ENCODE measurements at regions not wholly inside any gene's neighbourhood (a gene's known extent, or its start where the extent isn't known, plus 50 kb on each side); places are given as distances from the start of the nearest gene placed in this dataset.
A peak's percentile ranks its signal among the peaks of the same experiment; 100 is the strongest.

DNA sequence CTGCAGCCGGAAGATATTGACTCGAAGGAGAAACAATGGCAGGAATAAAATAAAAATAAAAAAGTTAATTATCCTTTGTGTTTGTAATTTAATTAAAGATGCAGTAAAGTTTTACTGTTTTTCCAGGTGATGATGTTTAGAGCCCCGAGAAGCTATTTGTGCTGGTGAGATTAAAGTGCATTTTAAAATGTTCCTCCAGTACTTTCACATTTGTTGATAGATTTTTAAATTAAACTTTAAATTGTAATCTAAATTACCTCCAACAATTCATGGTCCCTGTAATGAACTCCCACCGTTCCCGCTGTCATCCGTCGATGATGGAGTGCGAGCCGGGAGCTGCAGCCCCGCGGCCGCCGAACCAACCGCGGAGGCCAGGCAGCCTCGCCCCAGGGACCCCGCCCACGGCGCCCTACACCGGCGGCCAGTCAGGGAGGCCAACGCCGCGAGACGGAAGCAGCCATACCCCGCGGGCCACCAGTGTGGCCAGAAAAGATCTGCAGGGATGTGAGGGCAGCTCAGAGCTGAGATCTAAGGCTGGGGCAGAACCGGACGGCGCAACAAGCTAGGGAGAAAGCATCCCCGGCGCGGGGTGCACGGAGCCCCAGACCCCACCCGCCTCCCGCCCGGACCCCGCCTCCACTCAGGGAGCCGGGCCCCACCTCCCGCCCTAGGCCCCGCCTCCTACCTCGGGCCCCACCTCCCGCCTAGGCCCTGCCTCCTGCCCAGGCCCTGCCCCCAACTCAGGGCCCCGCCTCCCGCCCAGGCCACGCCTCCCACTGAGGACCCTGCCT, 104.0 kb downstream of the FAM53A start:
- DNase-seq (ENCODE audit: low spot score) (peak; percentile 73), ATAC-seq (ENCODE audit: low FRiP score) (peak; percentile 89)
- TF ChIP-seq, protein P1, sequence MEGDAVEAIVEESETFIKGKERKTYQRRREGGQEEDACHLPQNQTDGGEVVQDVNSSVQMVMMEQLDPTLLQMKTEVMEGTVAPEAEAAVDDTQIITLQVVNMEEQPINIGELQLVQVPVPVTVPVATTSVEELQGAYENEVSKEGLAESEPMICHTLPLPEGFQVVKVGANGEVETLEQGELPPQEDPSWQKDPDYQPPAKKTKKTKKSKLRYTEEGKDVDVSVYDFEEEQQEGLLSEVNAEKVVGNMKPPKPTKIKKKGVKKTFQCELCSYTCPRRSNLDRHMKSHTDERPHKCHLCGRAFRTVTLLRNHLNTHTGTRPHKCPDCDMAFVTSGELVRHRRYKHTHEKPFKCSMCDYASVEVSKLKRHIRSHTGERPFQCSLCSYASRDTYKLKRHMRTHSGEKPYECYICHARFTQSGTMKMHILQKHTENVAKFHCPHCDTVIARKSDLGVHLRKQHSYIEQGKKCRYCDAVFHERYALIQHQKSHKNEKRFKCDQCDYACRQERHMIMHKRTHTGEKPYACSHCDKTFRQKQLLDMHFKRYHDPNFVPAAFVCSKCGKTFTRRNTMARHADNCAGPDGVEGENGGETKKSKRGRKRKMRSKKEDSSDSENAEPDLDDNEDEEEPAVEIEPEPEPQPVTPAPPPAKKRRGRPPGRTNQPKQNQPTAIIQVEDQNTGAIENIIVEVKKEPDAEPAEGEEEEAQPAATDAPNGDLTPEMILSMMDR (IDR thresholded peaks at IDR 0.05) = no peak

DNA sequence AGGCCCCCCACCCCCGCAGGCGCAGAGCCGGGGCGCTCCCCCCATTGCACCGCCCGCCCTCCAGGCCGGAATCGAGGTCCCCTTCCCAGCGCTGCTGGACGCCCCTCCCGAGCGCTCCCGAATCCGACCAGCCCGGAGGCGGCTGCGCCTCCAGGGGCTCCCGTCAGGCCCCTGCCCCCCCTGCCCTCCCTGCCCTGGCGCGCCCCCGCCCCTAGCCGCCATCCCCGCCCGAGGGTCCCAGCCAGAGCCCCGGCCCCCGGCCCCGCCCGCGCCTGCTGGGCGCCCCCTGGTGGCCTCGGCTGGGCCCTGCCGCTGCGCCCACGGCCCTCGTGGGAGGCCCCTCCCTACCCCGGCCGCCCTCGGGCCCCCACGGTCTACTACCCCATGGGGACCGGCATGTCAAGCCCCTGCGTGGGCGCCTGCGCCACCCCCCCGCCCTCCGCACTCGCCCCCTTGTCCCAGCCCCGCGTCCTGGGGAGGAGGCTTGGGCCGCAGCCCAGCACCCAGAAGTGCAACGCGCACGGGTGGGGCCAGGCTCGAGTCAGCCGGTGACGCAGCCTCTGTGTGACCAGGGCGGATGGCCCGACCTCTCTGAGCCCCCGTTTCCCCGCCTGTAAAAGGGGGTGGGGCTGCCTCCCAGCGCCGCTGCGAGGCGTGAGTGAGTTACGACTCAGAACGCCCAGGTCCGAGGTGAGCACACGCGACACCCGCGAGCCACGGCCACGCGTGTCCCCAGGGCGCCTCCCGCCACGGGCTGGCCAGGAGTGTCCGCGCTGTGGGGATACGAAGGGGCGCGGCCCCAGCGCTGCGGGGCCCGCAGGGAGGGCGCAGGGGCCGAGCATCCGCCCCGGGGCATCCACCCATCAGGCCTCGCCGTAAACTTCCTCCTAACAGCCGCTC, 104.9 kb downstream of the FAM53A start:
- TF ChIP-seq, protein P1 (IDR thresholded peaks at IDR 0.05) = no peak
- peak; percentile 70 for ATAC-seq (ENCODE audit: low FRiP score)
- DNase-seq (ENCODE audit: low spot score) = peak; percentile 42

DNA sequence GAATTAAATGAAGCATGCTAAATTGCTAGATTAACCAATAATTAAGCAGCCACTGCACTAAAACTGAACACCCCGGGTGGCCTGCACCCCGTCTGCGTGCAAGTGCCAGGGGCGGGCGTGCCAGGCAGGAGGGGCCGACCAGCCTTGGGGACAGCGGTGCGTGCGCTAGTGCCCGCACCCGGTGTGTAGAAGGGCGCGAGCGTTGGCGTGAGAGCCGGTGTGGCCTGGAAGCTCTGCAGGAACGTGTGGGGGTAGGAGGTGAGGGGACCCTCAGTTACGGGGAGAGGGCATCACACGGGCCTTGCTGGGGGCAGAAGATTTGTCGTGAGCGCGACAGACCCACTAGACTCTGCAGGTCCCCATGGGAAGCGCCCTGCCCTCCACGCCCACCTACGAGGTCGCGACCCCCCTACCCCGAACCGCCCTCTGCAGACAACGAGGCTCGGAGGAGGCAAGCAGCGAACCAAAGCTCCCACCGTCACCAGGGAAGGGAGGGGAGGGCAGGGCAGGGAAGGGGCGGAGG, 105.8 kb downstream of the FAM53A start:
- DNase-seq (ENCODE audit: low spot score) (no peak), ATAC-seq (ENCODE audit: low FRiP score) (no peak)
- TF ChIP-seq, protein P1 (IDR thresholded peaks at IDR 0.05) = no peak

DNA sequence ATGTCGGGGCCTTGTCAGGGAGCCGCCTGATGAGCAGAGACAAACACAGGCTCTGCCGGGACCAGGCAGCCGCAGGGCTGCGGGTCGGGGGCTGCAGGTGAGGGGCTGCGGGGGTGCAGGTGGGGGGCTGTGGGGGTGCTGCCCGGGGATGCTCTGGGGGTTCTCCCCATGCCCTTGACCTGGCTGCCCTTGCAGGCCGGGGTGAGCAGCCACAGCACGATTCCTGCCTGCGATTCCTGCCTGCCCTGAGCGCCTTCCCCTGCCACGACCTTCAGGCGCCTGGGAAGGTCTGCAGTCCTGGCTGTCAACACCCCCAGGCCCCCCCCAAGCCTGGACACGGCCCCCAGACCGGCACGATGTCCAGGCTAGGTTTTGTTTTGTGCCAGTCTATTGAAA, 106.3 kb downstream of the FAM53A start:
- TF ChIP-seq, protein P1 (IDR thresholded peaks at IDR 0.05) = no peak
- DNase-seq (ENCODE audit: low spot score) (no peak), ATAC-seq (ENCODE audit: low FRiP score) (no peak)

DNA sequence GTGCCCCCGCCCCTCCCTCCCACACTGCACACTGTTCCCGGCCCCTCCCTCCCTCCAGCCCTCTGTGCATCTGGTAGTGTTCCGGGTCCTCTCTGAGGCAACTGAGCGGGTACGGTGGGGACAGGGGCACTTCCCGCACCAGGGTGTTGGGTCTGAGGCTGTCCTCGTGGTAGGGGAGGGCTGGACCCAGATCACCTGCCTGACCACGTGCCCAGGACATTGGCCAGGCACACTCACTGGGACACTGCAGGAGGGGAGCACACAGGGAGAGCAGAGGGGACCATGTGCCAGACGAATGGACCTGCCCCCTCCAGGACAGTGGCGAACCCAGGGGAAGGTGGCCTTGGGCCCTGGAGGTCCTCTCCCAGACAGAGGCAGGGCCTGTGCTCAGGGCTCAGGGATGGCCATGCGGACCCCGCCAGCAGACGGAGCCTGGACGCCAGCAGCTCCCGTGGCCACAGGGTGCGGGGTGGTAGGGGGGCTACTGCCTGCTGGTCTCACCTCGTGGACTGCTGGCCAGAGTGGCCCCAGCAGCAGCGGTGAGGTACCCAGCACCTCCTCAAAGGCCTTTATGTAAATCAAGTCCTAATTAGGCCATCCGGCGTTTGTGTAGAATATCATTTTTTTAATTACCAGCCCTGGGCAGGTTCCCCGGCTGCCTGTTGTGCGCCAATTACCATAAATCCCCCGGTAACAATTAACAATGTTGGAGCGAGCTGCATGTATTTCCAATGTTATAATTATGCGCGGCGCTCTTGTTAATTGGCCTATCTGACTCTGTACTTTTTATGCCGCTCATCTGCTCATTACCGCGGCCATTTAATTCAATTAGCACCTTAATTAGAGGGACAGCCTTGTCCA, 106.9 kb downstream of the FAM53A start:
- ATAC-seq (ENCODE audit: low FRiP score) (no peak), DNase-seq (ENCODE audit: low spot score) (no peak)
- TF ChIP-seq, protein P1 (IDR thresholded peaks at IDR 0.05) = no peak

DNA sequence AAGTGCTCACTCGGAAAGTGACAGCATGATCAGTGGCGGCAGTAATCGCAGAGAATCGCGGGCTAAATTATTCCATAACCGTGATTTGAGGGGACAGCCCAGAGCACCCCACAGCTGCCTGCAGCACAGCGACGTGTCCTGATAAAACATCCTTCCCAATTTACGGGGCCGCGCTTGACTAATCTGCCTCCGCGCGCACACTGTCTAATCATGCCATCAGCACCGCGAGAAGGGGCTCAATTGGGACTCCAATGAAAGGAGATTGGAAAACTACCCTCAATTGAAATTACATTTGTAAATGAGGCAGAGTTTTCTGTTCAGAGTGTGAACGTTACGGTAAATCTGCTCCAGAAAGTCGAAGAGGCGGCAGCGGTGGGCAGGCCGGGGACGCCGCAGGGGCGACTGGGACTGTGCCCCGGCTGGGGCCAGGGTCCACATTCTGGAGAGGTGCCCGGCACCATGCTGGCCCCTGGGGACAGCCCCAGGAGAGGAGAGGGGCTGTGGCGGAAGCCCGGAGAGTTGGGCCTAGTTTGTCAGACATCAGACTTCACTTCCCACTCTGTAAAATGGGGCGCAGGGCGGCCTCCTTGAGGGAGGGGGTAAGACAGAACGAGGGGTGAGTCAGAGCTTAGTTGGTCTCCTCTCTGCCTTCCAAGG, 107.7 kb downstream of the FAM53A start:
- no peak for DNase-seq (ENCODE audit: low spot score)
- TF ChIP-seq, protein P1 (IDR thresholded peaks at IDR 0.05) = no peak
- ATAC-seq (ENCODE audit: low FRiP score) = no peak
